OCI-LY3 (cell line): ENCODE measurements at regions not wholly inside any gene's neighbourhood (a gene's known extent, or its start where the extent isn't known, plus 50 kb on each side); places are given as distances from the start of the nearest gene placed in this dataset.

Experiments used
- EZH2phosphoT487 ChIP-seq: fragments of 200-600 bp; shearing (Covaris generic); IDR thresholded peaks from 2 replicates; pipeline ENCODE4 v1.6.1; 2018; ENCODE audit warnings: antibody characterized with exemption, mixed run types, low read depth
- TF ChIP-seq, protein P1 (sequence below): fragments of 200-600, 300-600 bp; sonication (generic); IDR thresholded peaks from 2 replicates; pipeline ENCODE4 v1.5.1; 2014; ENCODE audit warnings: antibody characterized with exemption, low read length, low read depth

DNA sequence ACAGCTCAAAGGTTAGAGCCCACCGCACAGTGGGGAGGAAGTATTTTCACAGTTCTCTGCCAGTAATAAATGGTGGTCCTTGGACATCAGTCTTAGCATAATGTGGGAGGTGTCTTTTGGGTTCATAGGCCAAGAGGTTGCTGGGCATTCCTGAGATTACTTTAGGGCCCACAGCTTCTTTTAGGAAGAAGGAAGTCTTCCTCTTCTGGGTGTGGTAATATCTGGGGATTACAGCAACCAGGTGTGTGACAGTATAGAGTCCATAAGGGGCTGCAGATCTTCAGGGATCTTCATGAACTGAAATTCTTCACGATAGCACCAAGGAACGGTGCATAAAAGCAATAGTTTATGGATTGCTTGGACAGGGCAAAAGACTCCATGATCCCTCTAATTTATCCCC is 56.2 kb upstream of the PTGR2 start:
- TF ChIP-seq, protein P1, sequence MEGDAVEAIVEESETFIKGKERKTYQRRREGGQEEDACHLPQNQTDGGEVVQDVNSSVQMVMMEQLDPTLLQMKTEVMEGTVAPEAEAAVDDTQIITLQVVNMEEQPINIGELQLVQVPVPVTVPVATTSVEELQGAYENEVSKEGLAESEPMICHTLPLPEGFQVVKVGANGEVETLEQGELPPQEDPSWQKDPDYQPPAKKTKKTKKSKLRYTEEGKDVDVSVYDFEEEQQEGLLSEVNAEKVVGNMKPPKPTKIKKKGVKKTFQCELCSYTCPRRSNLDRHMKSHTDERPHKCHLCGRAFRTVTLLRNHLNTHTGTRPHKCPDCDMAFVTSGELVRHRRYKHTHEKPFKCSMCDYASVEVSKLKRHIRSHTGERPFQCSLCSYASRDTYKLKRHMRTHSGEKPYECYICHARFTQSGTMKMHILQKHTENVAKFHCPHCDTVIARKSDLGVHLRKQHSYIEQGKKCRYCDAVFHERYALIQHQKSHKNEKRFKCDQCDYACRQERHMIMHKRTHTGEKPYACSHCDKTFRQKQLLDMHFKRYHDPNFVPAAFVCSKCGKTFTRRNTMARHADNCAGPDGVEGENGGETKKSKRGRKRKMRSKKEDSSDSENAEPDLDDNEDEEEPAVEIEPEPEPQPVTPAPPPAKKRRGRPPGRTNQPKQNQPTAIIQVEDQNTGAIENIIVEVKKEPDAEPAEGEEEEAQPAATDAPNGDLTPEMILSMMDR, result no peak
- TF ChIP-seq EZH2phosphoT487, result no peak
